ENCODE measurements at regions not wholly inside any gene's neighbourhood (a gene's known extent, or its start where the extent isn't known, plus 50 kb on each side); places are given as distances from the start of the nearest gene placed in this dataset.

- TF ChIP-seq CHD7 (IDR thresholded peaks at IDR 0.05; ENCODE audit: insufficient replicate concordance, low read length) (no peak), SP1 (IDR thresholded peaks at IDR 0.05; ENCODE audit: low read depth, low read length) (no peak), CTCF (IDR thresholded peaks at IDR 0.05; ENCODE audit: control extremely low read depth in 1 of 3, insufficient read depth in 1 of 3, low read depth in 1 of 3, low read length in 3 of 3) (no peak), RFX5 (IDR thresholded peaks at IDR 0.05; ENCODE audit: borderline replicate concordance, low read depth, low read length) (no peak), RAD21 (IDR thresholded peaks at IDR 0.05 in 1 of 2, conservative IDR thresholded peaks at IDR 0.05 in 1 of 2; ENCODE audit: low read depth in 2 of 2, low read length in 2 of 2) (no peak), NANOG (IDR thresholded peaks at IDR 0.05; ENCODE audit: insufficient read depth, low read depth, low read length, poor library complexity, severe bottlenecking) (no peak), JUN (IDR thresholded peaks at IDR 0.05; ENCODE audit: low read depth, low read length) (no peak), SP2 (IDR thresholded peaks at IDR 0.05; ENCODE audit: low read length) (no peak), JUND (IDR thresholded peaks at IDR 0.05; ENCODE audit: low read length) (no peak)
Observed at GRCh38 chr1:175817445-175817844, 74.0 kb upstream of the TNR start (continued).
